HG02610 (cell line): ENCODE measurements at regions not wholly inside any gene's neighbourhood (a gene's known extent, or its start where the extent isn't known, plus 50 kb on each side); places are given as distances from the start of the nearest gene placed in this dataset.

Experiments
- ATAC-seq: cut with Tn5 transposase; IDR thresholded peaks from one replicate; pipeline ENCODE4 v1.9.1; 2021; ENCODE audit warnings: mild to moderate bottlenecking, moderate library complexity; ENCODE audit not compliant: unreplicated experiment

GRCh38 chr9:121550041-121550440 lies 50.4 kb upstream of the GGTA1 start:
- ATAC-seq, result no peak

- peak; percentile 63 for ATAC-seq
Measured at GRCh38 chr9:121550569-121551512, 51.2 kb upstream of the GGTA1 start.

- no peak for ATAC-seq
Measured at GRCh38 chr9:121551985-121552753, 52.5 kb upstream of the GGTA1 start.

- ATAC-seq, result no peak
Measured at GRCh38 chr9:121556082-121556481, 56.4 kb upstream of the GGTA1 start.

GRCh38 chr9:121556580-121556979 lies 56.9 kb upstream of the GGTA1 start:
- no peak for ATAC-seq

GRCh38 chr9:121557581-121558447 lies 58.2 kb upstream of the GGTA1 start:
- ATAC-seq, result peak; percentile 63

GRCh38 chr9:121558473-121558872 lies 58.8 kb upstream of the GGTA1 start:
- no peak for ATAC-seq

- ATAC-seq, result peak; percentile 60
Measured at GRCh38 chr9:121559183-121559582, 59.5 kb upstream of the GGTA1 start.

- ATAC-seq, result no peak
Measured at GRCh38 chr9:121560921-121561320, 61.3 kb upstream of the GGTA1 start.

GRCh38 chr9:121561385-121562222 lies 62.0 kb upstream of the GGTA1 start:
- no peak for ATAC-seq

- ATAC-seq, result no peak
Measured at GRCh38 chr9:121562301-121562700, 62.7 kb upstream of the GGTA1 start.

- ATAC-seq, result no peak
Measured at GRCh38 chr9:121563425-121563824, 63.8 kb upstream of the GGTA1 start.

GRCh38 chr9:121563881-121564460 lies 64.3 kb upstream of the GGTA1 start:
- no peak for ATAC-seq

- ATAC-seq, result no peak
Measured at GRCh38 chr9:121564504-121565260, 65.0 kb upstream of the GGTA1 start.

- ATAC-seq, result no peak
Measured at GRCh38 chr9:121566481-121567465, 67.1 kb upstream of the GGTA1 start.

- no peak for ATAC-seq
Measured at GRCh38 chr9:121567500-121568342, 68.1 kb upstream of the GGTA1 start.
